Ureter (tissue), 1 donor: ENCODE measurements at regions not wholly inside any gene's neighbourhood (a gene's known extent, or its start where the extent isn't known, plus 50 kb on each side); places are given as distances from the start of the nearest gene placed in this dataset.

ENCODE experiments used
- DNase-seq: peaks from one replicate; pipeline ENCODE4 v3.0.0-alpha.2; 2020; ENCODE audit warnings: low spot score
- donor health status: DM: yes; HTN: yes; CAD: no.

GRCh38 chr4:128488055-128488705 lies 200.6 kb upstream of the PGRMC2 start:
- no peak for DNase-seq

- no peak for DNase-seq
Measured at GRCh38 chr4:128484896-128485295, 197.3 kb upstream of the PGRMC2 start.

GRCh38 chr4:128483816-128484215 lies 196.2 kb upstream of the PGRMC2 start:
- DNase-seq = no peak

GRCh38 chr4:128483041-128483440 lies 195.4 kb upstream of the PGRMC2 start:
- no peak for DNase-seq

- DNase-seq = no peak
Measured at GRCh38 chr4:128481752-128482480, 194.3 kb upstream of the PGRMC2 start.

GRCh38 chr4:128480945-128481344 lies 193.3 kb upstream of the PGRMC2 start:
- DNase-seq = no peak

- DNase-seq = no peak
Measured at GRCh38 chr4:128477540-128477939, 189.9 kb upstream of the PGRMC2 start.

- DNase-seq = no peak
Measured at GRCh38 chr4:128475597-128475996, 188.0 kb upstream of the PGRMC2 start.

GRCh38 chr4:128471576-128471975 lies 184.0 kb upstream of the PGRMC2 start:
- no peak for DNase-seq

- no peak for DNase-seq
Measured at GRCh38 chr4:128470492-128471053, 183.0 kb upstream of the PGRMC2 start.

GRCh38 chr4:128468123-128468989 lies 180.7 kb upstream of the PGRMC2 start:
- peak; percentile 68 for DNase-seq

- DNase-seq = no peak
Measured at GRCh38 chr4:128465523-128465922, 177.9 kb upstream of the PGRMC2 start.

GRCh38 chr4:128463006-128463405 lies 175.4 kb upstream of the PGRMC2 start:
- no peak for DNase-seq

GRCh38 chr4:128462103-128462783 lies 174.6 kb upstream of the PGRMC2 start:
- DNase-seq = no peak

- DNase-seq = peak; percentile 44
Measured at GRCh38 chr4:128461291-128462102, 173.9 kb upstream of the PGRMC2 start.

- no peak for DNase-seq
Measured at GRCh38 chr4:128459547-128459946, 171.9 kb upstream of the PGRMC2 start.

GRCh38 chr4:128458816-128459215 lies 171.2 kb upstream of the PGRMC2 start:
- no peak for DNase-seq

- DNase-seq = no peak
Measured at GRCh38 chr4:128457726-128458125, 170.1 kb upstream of the PGRMC2 start.

- no peak for DNase-seq
Measured at GRCh38 chr4:128456171-128456570, 168.6 kb upstream of the PGRMC2 start.

GRCh38 chr4:128455480-128455879 lies 167.9 kb upstream of the PGRMC2 start:
- no peak for DNase-seq

GRCh38 chr4:128454881-128455280 lies 167.3 kb upstream of the PGRMC2 start:
- no peak for DNase-seq
